ENCODE measurements at regions not wholly inside any gene's neighbourhood (a gene's known extent, or its start where the extent isn't known, plus 50 kb on each side); places are given as distances from the start of the nearest gene placed in this dataset.
"Not testable (repeated sequence)": the region's sequence is repeated elsewhere in the genome, so short reads cannot be mapped to it uniquely, and the experiment has no call there.

DNA sequence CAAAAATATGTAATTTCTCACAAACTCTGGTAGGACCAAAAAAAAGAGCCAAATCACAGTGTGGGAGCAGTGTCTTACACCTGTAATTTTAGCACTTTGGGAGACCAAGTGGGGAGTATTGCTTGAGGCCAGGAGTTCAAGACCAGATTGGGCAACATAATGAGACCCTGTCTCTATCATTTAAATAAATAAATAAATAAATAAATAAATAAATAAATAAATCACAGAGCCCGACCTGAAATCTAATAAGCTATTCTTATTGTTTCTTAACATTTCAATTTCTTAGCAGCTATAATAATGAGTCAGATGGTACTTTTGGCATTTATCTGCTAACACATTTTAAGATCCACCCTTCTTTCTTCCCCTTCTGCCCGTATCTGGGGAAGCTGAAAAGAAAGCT, 1229.6 kb downstream of the SUCLG1 start:
- no peak for DNase-seq

DNA sequence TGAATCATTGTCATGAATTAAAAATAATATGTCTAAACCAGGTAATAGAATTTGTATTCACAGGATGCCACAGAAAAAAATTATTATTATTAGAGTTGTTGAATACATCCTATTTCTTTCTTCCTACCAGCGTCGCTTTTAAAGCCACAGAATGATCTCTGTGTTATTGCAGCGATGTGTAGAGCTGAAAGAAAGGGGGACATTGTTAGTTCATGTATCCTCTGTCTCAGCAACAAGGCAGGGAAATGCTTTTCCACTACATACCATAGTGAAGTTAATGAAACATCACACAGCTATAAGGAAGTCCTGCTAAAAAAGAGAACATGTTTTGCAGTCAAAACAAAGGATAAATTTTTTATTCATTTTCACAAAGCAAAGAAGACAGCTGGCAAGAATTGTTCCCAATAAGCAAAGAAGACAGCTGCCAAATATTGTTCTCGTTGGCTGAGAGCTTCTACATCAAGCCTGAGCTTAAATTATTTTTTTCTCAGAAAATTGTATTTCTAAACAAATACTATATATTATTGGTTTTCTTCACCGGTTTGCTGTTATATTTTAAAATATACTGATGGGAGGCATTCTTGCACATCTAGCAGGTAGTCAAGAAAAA, 1234.4 kb downstream of the SUCLG1 start:
- no peak for DNase-seq

DNA sequence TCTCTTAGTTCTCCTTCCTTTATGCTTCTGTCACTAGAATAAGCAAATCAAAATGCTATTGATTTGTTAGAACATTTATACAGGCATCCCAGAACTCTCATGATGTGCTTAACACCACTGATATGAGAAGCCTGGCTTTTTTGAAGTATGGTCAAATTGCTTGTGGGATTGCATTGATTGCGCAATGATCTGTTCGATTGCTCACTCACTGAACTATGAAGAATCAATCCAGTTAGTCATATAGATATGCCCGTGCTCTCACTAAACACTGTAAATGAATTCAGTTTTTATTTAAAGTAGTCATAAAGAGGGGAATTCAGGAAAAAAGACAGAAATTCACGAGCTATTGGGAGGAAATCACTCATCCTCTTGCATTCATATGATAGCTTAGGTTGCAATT, 1237.8 kb downstream of the SUCLG1 start:
- no peak for DNase-seq

DNA sequence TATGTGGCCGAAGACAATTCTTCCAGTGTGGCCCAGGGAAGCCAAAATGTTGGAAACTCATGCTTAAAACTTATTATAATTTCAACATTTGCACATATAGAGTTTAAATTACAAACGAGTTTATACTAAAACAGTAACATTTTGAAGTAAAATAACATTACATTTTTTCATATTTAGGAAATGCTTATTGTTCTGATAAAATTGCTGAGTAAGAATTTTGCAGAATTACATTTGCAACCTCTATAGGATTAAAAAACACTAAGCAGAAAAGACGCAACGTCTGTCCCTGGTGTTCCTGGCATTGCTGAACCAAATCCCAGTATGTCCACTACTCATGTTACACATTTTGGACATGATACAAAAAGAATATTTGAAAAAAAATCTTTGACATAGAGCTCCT, 1241.2 kb downstream of the SUCLG1 start:
- no peak for DNase-seq

DNA sequence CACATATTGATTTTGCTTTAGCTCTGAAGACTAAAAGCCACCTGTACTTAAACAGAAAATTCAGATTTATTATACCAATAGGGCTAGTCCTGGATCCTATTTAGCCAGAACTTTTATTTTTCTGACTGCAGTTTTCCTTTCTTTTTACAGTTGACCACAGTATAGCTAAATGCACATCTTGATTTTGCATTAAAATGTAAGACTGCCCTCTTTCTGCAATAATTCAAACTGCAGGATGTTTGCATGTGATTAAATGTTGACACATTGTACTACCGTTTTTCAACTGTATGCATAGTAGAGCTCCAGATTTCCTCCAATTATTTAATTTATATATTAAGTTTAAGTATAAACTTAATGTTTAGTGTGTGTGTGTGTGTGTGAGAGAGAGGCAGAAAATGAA, 1262.9 kb downstream of the SUCLG1 start:
- no peak for DNase-seq

DNA sequence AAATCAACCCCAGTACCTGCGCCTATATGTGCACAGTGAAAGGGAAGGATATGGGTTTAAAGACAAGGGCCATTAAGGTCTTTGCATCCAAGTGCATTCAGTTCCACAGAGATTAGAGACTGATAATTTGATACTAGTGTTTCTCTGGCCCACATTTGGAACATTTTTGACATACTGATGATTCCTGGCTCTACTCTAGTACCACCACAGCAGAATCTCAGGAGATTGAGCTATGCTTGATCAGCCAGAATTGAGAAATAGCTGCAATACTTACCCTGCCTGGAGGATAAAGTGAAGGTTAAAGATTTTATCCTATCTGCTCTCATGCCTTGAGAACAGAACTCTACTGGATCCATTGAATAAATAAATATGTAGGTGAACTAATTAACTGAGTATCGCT, 1267.8 kb downstream of the SUCLG1 start:
- no peak for DNase-seq

DNA sequence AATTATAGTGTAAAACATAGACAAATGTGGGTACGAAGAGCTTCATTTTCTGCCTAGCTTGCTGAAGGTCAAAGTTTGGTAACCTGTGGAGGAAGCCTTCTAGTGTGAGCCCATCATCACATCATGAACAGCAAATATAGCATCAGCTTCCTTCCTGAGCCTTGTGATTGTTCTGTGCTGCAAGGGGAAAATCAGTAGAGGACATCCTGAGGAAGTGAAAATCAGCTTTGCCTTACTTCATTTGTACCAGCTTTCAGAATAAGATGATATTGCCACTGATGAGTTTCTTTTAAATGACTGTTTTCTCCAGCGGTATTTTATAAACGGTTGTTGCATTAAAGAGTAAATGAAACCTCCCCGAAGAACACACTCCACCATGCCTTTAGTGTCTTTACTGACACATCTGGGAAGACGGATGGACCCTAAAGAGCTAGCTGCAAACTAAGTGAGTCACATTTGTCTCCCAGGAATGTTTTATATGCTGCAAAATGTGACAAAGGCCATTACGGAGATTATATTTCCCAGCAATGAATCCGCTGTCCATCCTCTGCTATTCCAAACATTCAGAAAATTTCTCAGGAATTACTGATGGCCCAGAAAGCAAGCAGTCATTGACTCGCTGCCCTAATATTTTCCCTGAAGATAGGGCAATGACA, 1272.8 kb downstream of the SUCLG1 start:
- no peak for DNase-seq

DNA sequence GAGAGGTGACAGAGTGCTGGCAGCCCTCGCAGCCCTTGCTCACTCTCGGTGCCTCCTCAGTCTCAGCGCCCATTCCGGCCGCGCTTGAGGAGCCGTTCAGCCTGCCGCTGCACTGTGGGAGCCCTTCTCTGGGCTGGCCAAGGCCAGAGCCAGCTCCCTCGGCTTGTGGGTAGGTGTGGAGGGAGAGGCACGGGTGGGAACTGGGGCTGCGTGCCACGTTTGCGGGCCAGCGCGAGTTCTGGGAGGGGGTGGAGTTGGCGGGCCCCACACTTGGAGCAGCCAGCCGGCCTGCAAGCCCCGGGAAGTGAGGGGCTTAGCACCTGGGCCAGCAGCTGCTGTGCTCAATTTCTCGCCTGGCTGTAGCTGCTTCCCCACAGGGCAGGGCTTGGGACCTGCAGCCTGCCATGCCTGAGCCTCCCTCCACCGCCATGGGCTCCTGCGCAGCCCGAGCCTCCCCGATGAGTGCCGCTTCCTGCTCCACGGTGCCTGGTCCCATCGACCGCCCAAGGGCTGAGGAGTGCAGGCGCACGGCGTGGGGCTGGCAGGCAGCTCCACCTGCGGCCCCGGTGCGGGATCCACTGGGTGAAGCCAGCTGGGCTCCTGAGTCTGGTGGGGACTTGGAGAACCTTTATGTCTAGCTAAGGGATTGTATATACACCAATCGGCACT, 1278.1 kb downstream of the SUCLG1 start:
- not testable (repeated sequence) for DNase-seq

DNA sequence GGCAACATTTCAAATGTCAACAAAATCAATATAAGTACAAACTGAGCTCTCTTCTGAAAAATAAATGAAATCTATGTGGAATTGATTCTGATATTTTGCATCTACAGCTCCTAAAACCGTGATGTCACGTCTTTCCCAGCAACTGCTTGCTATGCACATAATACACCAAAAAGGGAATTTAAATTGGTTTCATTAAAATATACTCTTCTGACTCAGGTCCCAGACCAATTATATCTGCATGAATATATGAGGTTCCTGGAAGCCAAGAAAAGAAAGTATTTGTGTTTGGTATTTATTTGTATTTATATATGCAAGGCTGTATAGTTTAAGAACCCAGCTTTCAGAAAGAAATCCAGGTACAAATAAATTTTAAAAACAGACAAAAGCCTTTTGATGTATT, 1282.5 kb downstream of the SUCLG1 start:
- no peak for DNase-seq

DNA sequence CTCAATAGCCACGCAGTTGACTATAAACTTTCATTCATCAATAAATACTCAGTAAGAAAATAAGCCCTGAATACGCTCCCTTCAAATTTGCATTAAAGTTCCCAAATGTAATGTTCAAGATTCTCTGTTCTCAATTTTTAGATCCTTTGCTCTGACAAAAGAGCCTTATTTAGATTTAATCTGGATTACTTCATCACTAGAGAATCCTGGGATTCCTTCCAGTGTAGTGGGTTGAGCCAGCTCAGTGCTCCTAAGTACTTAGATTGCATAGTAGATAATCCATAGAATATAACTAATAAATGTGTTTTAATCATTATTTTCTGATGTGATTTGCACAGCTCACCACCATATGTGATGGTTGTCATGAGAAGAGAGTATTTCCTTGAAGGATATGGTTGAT, 1286.2 kb downstream of the SUCLG1 start:
- no peak for DNase-seq

DNA sequence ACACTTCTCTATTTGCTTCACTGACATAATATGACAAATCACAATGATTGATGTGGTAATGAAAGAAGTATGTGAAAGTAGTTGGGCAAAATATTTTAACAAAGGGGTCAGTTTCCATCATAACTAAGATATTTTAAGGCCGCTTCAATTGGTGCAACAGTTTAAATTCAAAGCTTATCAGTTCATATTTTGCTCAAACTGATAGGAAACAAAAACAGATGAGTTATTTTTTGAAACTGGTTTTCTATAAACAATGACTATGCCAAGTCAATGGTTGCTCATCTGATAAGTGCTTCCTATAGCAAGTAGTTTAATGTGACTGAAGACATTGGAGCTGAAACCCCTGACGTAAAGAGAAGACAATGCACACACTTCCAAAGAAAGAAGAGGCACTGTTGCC, 1290.7 kb downstream of the SUCLG1 start:
- no peak for DNase-seq

DNA sequence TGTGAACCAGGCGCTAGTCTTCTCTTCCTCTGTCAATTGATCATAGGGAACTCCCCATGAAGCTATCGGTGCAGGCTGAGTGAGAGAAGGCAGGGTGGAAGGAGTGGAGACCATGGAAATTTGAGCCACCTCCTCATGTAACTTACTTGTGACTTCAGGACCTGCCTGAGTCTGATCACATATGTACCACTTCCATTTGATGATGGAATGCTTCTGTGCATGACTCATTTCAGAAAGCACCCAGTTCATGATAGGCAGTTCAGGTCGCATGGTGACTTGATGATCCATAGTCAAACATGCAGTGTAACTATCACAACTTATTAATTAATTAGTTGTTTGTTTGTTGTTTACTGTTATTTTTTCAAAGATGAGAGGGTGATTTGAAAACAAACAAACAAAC, 1296.7 kb downstream of the SUCLG1 start:
- no peak for DNase-seq

DNA sequence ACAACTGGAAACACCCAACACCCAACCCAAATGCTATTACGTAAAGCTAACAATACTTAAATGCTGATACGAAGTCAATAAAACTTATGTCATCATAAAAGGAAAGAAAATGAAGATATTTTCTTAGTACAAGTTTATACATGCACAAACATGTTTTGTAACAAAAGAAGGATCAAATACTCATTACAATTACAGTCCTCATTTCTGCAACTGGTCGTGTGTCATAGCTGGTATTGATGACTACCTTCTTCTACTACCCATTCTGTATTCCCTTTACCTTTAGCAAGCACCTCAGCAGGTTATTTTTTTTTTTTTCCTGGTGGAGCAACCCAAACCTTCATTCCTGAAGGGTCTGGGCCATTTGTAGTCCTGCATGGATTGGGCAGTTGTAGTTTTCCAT, 1298.5 kb downstream of the SUCLG1 start:
- no peak for DNase-seq

DNA sequence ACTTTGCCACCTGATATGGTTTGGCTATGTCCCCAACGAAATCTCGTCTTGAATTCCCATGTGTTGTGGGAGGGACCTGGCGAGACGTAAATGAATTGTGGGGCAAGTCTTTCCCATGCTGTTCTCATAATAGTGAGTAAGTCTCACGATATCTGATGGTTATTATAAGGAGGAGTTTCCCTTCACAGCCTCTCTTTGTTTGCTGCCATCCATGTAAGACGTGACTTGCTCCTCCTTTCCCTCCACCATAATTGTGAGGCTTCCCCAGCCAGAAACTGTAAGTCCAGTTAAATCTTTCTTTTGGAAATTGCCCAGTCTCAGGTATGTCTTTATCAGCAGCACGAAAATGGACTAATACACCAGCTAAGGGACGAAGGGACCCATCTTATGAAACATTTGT, 1303.3 kb downstream of the SUCLG1 start:
- DNase-seq = no peak

DNA sequence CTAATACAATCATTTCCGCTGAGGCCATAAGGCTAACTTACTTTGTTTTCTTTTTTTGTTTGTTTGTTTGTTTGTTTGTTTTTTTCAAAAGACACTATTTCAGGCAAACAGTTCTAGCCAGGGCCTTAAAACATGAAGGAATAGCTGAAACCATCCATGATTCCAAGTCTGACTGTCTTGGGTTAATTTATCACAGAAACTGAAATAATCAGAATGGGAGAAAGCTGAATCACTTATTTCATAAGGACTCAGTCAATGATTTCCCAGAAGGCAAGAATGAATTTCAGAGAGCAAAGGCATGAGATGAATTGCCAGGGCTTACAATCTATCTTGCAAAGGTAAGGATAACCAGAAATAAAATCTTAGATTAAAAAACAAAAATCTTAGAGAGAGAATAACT, 1315.1 kb downstream of the SUCLG1 start:
- no peak for DNase-seq

DNA sequence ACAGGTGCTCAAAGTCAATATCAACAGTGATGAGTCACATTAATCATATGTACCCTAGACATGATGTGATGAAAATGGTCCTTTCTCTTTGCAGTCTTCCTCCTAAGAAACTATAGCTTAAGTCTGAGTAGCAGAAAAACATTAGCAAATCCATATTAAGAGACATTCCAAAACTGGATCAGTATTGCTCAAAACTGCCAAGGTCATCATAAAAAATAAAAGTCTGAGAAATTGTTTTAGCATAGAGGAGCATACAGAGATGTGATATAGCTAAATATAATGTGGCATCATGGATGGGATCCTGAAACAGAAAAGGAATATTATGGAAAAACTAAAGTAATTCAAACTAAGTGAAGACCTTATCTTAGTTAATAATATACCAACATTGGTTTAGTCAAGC, 1316.1 kb downstream of the SUCLG1 start:
- DNase-seq = no peak

DNA sequence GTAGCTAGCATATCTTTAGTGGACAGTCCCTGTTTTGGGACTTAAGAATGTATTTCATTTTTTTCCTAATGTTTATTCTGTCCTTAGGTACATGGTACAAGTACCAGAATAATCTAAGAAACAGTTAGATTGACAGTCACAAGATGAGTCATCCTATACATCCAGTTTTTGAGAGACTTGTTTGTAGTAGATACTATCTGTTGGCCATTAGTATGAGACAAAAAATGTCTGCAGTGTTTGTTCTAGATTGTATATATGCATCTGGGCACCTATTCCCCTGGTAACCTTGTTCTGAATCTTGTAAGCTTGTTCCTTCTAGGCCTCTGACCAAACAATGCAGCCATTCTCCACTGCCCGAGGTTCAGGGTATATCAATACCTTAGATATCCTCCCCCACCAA, 1343.5 kb downstream of the SUCLG1 start:
- no peak for DNase-seq

DNA sequence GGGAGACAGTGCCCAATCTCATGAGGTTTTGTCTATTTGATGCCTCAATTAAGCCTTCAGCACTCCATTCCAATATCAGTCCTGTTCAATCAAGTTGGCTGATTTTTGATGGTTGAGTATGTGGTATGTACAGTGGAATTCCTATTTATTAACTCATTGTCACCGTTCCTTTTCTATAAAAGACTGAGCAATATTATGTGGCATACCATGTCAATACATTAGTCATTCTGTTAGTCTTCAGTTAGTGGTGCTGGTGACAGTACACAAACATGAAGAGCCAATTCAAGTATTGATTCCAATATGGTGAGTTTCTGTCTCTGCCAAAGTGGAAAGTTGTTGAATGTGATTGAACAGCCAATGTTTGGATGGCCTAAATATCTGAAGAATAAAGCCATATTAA, 1343.9 kb downstream of the SUCLG1 start:
- DNase-seq = no peak

DNA sequence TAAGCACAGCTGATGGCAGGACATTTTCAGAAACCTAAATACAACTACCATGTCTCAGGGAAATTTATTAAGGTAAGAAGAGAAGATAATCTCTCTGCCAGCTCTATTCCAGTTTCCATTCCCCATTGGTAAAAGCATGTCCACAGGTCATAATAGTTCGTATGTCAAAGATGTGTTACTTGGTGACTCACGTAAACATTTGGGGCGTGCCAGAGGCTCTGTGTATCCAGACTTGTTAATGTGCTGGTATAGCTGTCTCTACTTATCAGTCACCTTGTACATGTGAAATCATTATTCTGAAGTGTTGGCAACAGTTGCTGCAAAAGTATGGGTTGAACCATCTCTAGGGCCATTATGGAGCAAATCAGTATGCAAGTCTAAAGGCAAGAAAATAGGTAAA, 1345.1 kb downstream of the SUCLG1 start:
- DNase-seq = no peak

DNA sequence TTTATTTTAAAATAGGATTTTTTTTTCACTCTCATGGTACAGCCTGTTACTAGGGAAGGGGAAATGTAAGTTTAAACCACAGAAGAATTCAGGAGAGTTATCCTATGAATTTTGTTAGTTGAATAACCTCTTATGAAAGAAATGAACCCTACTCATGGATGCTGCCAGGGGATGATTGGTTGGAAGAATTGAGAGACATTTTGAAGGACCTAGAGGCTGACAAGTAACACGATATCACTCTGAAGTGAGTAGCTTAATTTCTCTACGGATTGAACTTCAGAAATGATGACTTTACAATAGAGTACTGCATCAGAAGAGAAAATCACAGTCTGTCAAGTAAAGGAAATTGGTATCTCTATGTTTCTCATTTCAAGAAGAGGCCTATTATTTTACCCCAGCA, 1346.2 kb downstream of the SUCLG1 start:
- no peak for DNase-seq

DNA sequence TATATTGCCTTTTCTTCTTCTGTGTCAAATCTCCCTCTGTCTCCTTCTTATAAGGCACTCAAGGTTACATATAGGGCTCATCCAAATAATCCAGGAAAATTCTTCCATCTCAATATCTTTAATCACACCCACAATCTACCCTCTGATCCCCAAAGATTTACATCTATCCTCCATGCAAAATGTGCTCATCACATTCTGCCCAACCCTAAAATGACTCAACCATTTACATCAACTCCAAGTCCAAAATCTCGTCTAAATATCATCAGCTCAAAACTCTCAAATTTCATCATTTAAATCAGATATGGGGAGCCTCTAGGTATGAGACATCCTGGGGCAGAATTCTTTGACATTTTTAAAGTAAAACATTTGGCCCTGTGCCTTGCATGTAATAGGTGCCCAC, 1349.8 kb downstream of the SUCLG1 start:
- DNase-seq = no peak

DNA sequence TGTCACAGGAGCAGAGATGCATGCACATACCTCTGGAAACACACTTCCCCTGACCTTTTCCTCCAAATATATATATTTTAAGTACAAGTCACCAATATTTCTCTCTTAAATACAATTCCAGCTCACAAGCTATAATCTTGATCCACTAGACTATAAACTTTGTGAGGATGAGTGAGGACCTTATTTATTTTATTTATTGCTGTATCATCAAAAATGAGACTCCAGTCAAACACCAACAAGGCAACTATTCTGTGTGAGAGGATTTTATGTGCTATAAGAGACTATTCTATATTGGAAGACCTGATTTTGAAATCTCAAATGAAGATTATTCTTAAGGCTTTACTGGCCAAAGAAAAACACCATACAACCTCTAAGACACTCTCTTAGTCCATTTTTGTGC, 1352.2 kb downstream of the SUCLG1 start:
- no peak for DNase-seq

DNA sequence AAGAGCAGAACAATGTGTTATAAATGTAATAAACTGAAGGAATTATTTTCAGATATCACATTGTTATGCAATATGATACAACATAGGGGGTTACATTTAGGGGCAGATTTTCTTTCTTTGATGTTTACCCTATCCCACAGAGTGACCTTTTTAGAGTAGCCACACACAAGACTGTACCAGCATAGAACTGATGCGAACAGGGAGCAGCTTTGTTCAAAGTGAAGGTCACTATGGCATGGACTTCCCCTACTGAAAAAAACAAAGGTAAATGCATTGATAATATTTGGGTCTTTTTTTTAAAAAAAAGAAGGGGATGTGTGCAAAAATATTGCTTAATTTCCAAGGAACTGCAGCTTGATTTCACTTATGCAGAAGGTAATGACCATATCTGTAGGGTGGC, 1354.9 kb downstream of the SUCLG1 start:
- DNase-seq = no peak

DNA sequence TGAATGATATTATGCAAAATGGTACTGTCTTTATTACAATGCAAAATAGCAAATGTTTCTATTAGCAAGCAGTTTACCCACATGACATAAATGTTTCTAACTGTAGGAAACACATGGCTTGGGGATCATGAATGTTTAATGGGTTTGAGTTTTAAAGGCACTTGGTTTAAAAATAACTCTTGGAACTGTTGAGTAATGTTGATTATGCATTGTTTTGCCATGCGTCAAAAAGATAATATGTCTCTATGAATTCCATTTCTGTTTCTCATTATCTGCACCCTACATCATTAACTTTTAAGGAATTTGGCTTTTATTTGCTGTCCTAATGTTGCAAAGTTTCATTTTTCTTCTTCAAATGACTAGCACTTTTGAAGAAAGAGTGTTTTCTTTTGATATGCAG, 1355.5 kb downstream of the SUCLG1 start:
- no peak for DNase-seq

DNA sequence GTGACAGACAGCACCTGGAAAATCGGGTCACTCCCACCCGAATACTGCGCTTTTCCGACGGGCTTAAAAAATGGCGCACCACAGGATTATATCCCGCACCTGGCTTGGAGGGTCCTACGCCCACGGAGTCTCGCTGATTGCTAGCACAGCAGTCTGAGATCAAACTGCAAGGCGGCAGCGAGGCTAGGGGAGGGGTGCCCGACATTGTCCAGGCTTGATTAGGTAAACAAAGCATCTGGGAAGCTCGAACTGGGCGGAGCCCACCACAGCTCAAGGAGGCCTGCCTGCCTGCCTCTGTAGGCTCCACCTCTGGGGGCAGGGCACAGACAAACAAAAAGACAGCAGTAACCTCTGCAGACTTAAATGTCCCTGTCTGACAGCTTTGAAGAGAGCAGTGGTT, 1370.0 kb downstream of the SUCLG1 start:
- DNase-seq = not testable (repeated sequence)

All from effector CD4-positive, alpha-beta T cell (primary cell).